ENCODE measurements at regions not wholly inside any gene's neighbourhood (a gene's known extent, or its start where the extent isn't known, plus 50 kb on each side); places are given as distances from the start of the nearest gene placed in this dataset.

GRCh38 chr4:81522711-81523110 is 51.0 kb upstream of the RASGEF1B start:
- Histone ChIP-seq H3K4me3 (replicated peaks in 1 of 4; ENCODE audit: control extremely low read depth in 1 of 4, insufficient read depth in 1 of 4, low read depth in 3 of 4, low read length in 4 of 4) (no peak overlapping the region), H3K79me2 (ENCODE audit: control insufficient read depth, insufficient read depth, low read length) (no peaks in the 10 kb centered on the region), H4K20me1 (ENCODE audit: control insufficient read depth, extremely low read depth, insufficient read depth, low read length) (no peaks in the 10 kb centered on the region), H3K4me2 (ENCODE audit: extremely low read depth, insufficient read depth, low read length) (no peak overlapping the region), H3K27me3 (ENCODE audit: control insufficient read depth, insufficient read depth, low read length) (no peaks in the 10 kb centered on the region), H3K27ac (ENCODE audit: insufficient read depth, low read length) (no peak overlapping the region), H3K9ac (ENCODE audit: insufficient read depth, low read length) (no peak overlapping the region), H3K36me3 (ENCODE audit: control insufficient read depth, insufficient read depth, low read length) (no peaks in the 10 kb centered on the region), H3K4me1 (ENCODE audit: control insufficient read depth, extremely low read depth, insufficient read depth, low read length) (no peaks in the 10 kb centered on the region), H2AFZ (ENCODE audit: low read length) (no peak overlapping the region), H3K9me3 (ENCODE audit: control insufficient read depth, insufficient read depth, low read depth, low read length) (no peaks in the 10 kb centered on the region)
- no peak for DNase-seq (ENCODE audit: low read depth in 2 of 2)
- no peak for TF ChIP-seq EZH2 (IDR thresholded peaks at IDR 0.05; ENCODE audit: low read length, missing control alignments)
- no peak for TF ChIP-seq CTCF (conservative IDR thresholded peaks at IDR 0.05 in 1 of 2, IDR thresholded peaks at IDR 0.05 in 1 of 2; ENCODE audit: low read depth in 1 of 2, low read length in 2 of 2)

- Histone ChIP-seq H3K4me3 (replicated peaks in 1 of 4; ENCODE audit: control extremely low read depth in 1 of 4, insufficient read depth in 1 of 4, low read depth in 3 of 4, low read length in 4 of 4) (no peak overlapping the region), H3K27ac (ENCODE audit: insufficient read depth, low read length) (no peak overlapping the region), H3K4me1 (ENCODE audit: control insufficient read depth, extremely low read depth, insufficient read depth, low read length) (no peaks in the 10 kb centered on the region), H3K36me3 (ENCODE audit: control insufficient read depth, insufficient read depth, low read length) (no peaks in the 10 kb centered on the region), H3K9ac (ENCODE audit: insufficient read depth, low read length) (no peak overlapping the region), H3K79me2 (ENCODE audit: control insufficient read depth, insufficient read depth, low read length) (no peaks in the 10 kb centered on the region), H3K4me2 (ENCODE audit: extremely low read depth, insufficient read depth, low read length) (no peak overlapping the region), H3K27me3 (ENCODE audit: control insufficient read depth, insufficient read depth, low read length) (no peaks in the 10 kb centered on the region), H2AFZ (ENCODE audit: low read length) (no peak overlapping the region), H4K20me1 (ENCODE audit: control insufficient read depth, extremely low read depth, insufficient read depth, low read length) (no peaks in the 10 kb centered on the region), H3K9me3 (ENCODE audit: control insufficient read depth, insufficient read depth, low read depth, low read length) (no peaks in the 10 kb centered on the region)
- DNase-seq (ENCODE audit: low read depth in 2 of 2), result no peak
- TF ChIP-seq EZH2 (IDR thresholded peaks at IDR 0.05; ENCODE audit: low read length, missing control alignments) (no peak), CTCF (conservative IDR thresholded peaks at IDR 0.05 in 1 of 2, IDR thresholded peaks at IDR 0.05 in 1 of 2; ENCODE audit: low read depth in 1 of 2, low read length in 2 of 2) (no peak)
Observed at GRCh38 chr4:81521708-81522107, 50.0 kb upstream of the RASGEF1B start.
